Mesenchymal stem cell (in vitro differentiated cells and primary cell): ENCODE measurements at regions not wholly inside any gene's neighbourhood (a gene's known extent, or its start where the extent isn't known, plus 50 kb on each side); places are given as distances from the start of the nearest gene placed in this dataset.

ENCODE experiments used
- DNase-seq: peaks from one replicate; pipeline ENCODE4 v3.0.0-alpha.2; 2013
- H2AFZ ChIP-seq: one replicate; pipeline ENCODE4 v1.6.1; 2013; ENCODE audit warnings: low read depth, mild to moderate bottlenecking, control low read depth, inconsistent platforms, low read length, moderate library complexity
- H2AK5ac ChIP-seq: 2 replicates; pipeline ENCODE4 v1.6.1; 2013; ENCODE audit warnings: low read length, moderate library complexity, mild to moderate bottlenecking, inconsistent platforms; ENCODE audit not compliant: severe bottlenecking
- H2BK120ac ChIP-seq: one replicate; pipeline ENCODE4 v1.6.1; 2013; ENCODE audit warnings: low read depth, mild to moderate bottlenecking, inconsistent platforms, low read length, moderate library complexity
- H2BK12ac ChIP-seq, 2 experiments: one replicate each; pipeline ENCODE4 v1.6.1; 2013; ENCODE audit warnings: inconsistent platforms in 2 of 2, low read length in 2 of 2, mild to moderate bottlenecking in 2 of 2, moderate library complexity in 2 of 2, control low read depth in 1 of 2
- H2BK15ac ChIP-seq: one replicate; pipeline ENCODE4 v1.6.1; 2013; ENCODE audit warnings: mild to moderate bottlenecking, low read depth, inconsistent platforms; ENCODE audit not compliant: poor library complexity, severe bottlenecking
- H2BK5ac ChIP-seq: 2 replicates; pipeline ENCODE4 v1.6.1; 2013; ENCODE audit warnings: low read depth, mild to moderate bottlenecking, low read length, control low read depth, inconsistent platforms; ENCODE audit not compliant: poor library complexity, severe bottlenecking
- H3K14ac ChIP-seq, 2 experiments: one replicate each; pipeline ENCODE4 v1.6.1; 2013; ENCODE audit warnings: inconsistent platforms in 2 of 2, low read length in 2 of 2, control low read depth in 1 of 2, mild to moderate bottlenecking in 1 of 2, moderate library complexity in 1 of 2
- H3K18ac ChIP-seq, 2 experiments: one replicate each; pipeline ENCODE4 v1.6.1; 2013; ENCODE audit warnings: inconsistent platforms in 2 of 2, low read length in 2 of 2, control low read depth in 1 of 2, low read depth in 1 of 2, mild to moderate bottlenecking in 1 of 2
- H3K23ac ChIP-seq, 2 experiments: one replicate each; pipeline ENCODE4 v1.6.1; 2013; ENCODE audit warnings: inconsistent platforms in 2 of 2, low read length in 2 of 2, mild to moderate bottlenecking in 2 of 2, moderate library complexity in 2 of 2, control low read depth in 1 of 2
- H3K27ac ChIP-seq: 2 replicates; pipeline ENCODE4 v1.5.1; 2013; ENCODE audit warnings: mild to moderate bottlenecking, moderate library complexity, low read length, control low read depth, inconsistent platforms; ENCODE audit not compliant: poor library complexity, severe bottlenecking
- H3K27me3 ChIP-seq, 2 experiments: 2 replicates each; pipeline versions ENCODE4 v1.6.1 to v1.7.0; 2013; ENCODE audit warnings: low read length in 2 of 2, mild to moderate bottlenecking in 2 of 2, moderate library complexity in 2 of 2, control low read depth in 1 of 2, inconsistent platforms in 1 of 2; ENCODE audit not compliant: control insufficient read depth in 1 of 2, insufficient read depth in 1 of 2
- H3K36me3 ChIP-seq, 2 experiments: 2 replicates each; pipeline versions ENCODE4 v1.6.1 to v1.7.0; 2013; ENCODE audit warnings: low read length in 2 of 2, control low read depth in 1 of 2, inconsistent platforms in 1 of 2, low read depth in 1 of 2, mild to moderate bottlenecking in 1 of 2; ENCODE audit not compliant: insufficient read depth in 2 of 2, control insufficient read depth in 1 of 2
- H3K4ac ChIP-seq, 2 experiments: one replicate each; pipeline ENCODE4 v1.6.1; 2013; ENCODE audit warnings: inconsistent platforms in 2 of 2, low read length in 2 of 2, mild to moderate bottlenecking in 2 of 2, moderate library complexity in 2 of 2, control low read depth in 1 of 2, low read depth in 1 of 2
- H3K4me1 ChIP-seq: 2 replicates; pipeline ENCODE4 v1.6.1; 2013; ENCODE audit warnings: low read depth, low read length, control low read depth; ENCODE audit not compliant: control insufficient read depth, insufficient read depth
- H3K4me2 ChIP-seq: 2 replicates; pipeline ENCODE4 v1.6.1; 2013; ENCODE audit warnings: low read length, mild to moderate bottlenecking, inconsistent platforms; ENCODE audit not compliant: poor library complexity, severe bottlenecking
- H3K4me3 ChIP-seq, 2 experiments: 2 replicates each; pipeline versions ENCODE4 v1.5.1 to v1.7.0; 2013; ENCODE audit warnings: low read length in 2 of 2, mild to moderate bottlenecking in 2 of 2, control low read depth in 1 of 2, low read depth in 1 of 2; ENCODE audit not compliant: insufficient read depth in 1 of 2
- H3K79me1 ChIP-seq: replicated peaks from 2 replicates; pipeline ENCODE4 v1.6.1; 2013; ENCODE audit warnings: mild to moderate bottlenecking, control low read depth, low read length, inconsistent platforms; ENCODE audit not compliant: poor library complexity, severe bottlenecking
- H3K9ac ChIP-seq: 2 replicates; pipeline ENCODE4 v1.7.0; 2013; ENCODE audit warnings: mild to moderate bottlenecking, low read length, moderate library complexity
- H3K9me3 ChIP-seq: 2 replicates; pipeline ENCODE4 v1.7.0; 2013; ENCODE audit warnings: mild to moderate bottlenecking, low read length; ENCODE audit not compliant: control insufficient read depth
- H4K8ac ChIP-seq: one replicate; pipeline ENCODE4 v1.6.1; 2013; ENCODE audit warnings: inconsistent platforms, mild to moderate bottlenecking, low read length, moderate library complexity
- H4K91ac ChIP-seq: one replicate; pipeline ENCODE4 v1.6.1; 2013; ENCODE audit warnings: mild to moderate bottlenecking, low read length, inconsistent platforms
- WGBS: methylation state at CpG from one replicate; pipeline ENCODE4 v1.1.7; 2013; ENCODE audit warnings: mixed read lengths; 5-methylcytosine and 5-hydroxymethylcytosine counted together

- no peak for DNase-seq
- H3K27ac ChIP-seq, result no peak overlapping the region
These were observed 50.5 kb upstream of the CD99 start for GRCh38 chrX:2640436-2641150.

GRCh38 chrX:2638279-2638678, 52.8 kb upstream of the CD99 start:
- H3K79me1 ChIP-seq, result no peaks in the 10 kb centered on the region
- H2AFZ ChIP-seq, result no peak overlapping the region
- no peak overlapping the region for H4K8ac ChIP-seq
- 92% methylated on average over 7 of the region's 7 CpGs for WGBS
- DNase-seq, result no peak
- H3K4me1 ChIP-seq, result no peaks in the 10 kb centered on the region
- H3K9me3 ChIP-seq, result no peaks in the 10 kb centered on the region
- no peak overlapping the region for H3K23ac ChIP-seq
- H3K4me2 ChIP-seq, result no peak overlapping the region
- no peak overlapping the region for H2AK5ac ChIP-seq
- no peaks in the 10 kb centered on the region for H3K27me3 ChIP-seq
- H2BK12ac ChIP-seq, result no peak overlapping the region
- no peak overlapping the region for H3K27ac ChIP-seq
- H3K18ac ChIP-seq, result no peak overlapping the region
- no peak overlapping the region for H3K9ac ChIP-seq
- peaks cover 0 to 15% of the 10 kb centered on the region in 2 experiments for H3K36me3 ChIP-seq
- H2BK15ac ChIP-seq, result no peak overlapping the region
- no peak overlapping the region for H3K4ac ChIP-seq
- no peak overlapping the region for H2BK5ac ChIP-seq
- H4K91ac ChIP-seq, result no peak overlapping the region
- no peak overlapping the region for H3K4me3 ChIP-seq
- H2BK120ac ChIP-seq, result no peak overlapping the region
- H3K14ac ChIP-seq, result no peak overlapping the region

More at GRCh38 chrX:2640436-2641150, 50.5 kb upstream of the CD99 start:
- no peak overlapping the region for H3K14ac ChIP-seq
- H3K4ac ChIP-seq, result no peak overlapping the region
- H2BK12ac ChIP-seq, result no peak overlapping the region
- H2AFZ ChIP-seq, result no peak overlapping the region
- no peaks in the 10 kb centered on the region for H3K79me1 ChIP-seq
- H3K9ac ChIP-seq, result no peak overlapping the region
- H2AK5ac ChIP-seq, result no peak overlapping the region
- no peak overlapping the region for H4K91ac ChIP-seq
- no peak overlapping the region for H3K4me3 ChIP-seq
- H3K4me1 ChIP-seq, result no peaks in the 10 kb centered on the region
- H3K9me3 ChIP-seq, result no peaks in the 10 kb centered on the region
- no peak overlapping the region for H2BK15ac ChIP-seq
- H3K23ac ChIP-seq, result no peak overlapping the region
- H3K18ac ChIP-seq, result no peak overlapping the region
- peaks cover 3 to 15% of the 10 kb centered on the region in 2 experiments for H3K36me3 ChIP-seq
- H3K4me2 ChIP-seq, result no peak overlapping the region
- H3K27me3 ChIP-seq, result no peaks in the 10 kb centered on the region
- H2BK120ac ChIP-seq, result no peak overlapping the region
- H2BK5ac ChIP-seq, result no peak overlapping the region
- no peak overlapping the region for H4K8ac ChIP-seq
- 95% methylated on average over 17 of the region's 19 CpGs for WGBS

GRCh38 chrX:2635342-2635741, 55.8 kb upstream of the CD99 start:
- Histone ChIP-seq H3K9me3 (peaks cover 8% of the 10 kb centered on the region), H2BK120ac (no peak overlapping the region)

GRCh38 chrX:2632533-2633504, 58.3 kb upstream of the CD99 start:
- no peaks in the 10 kb centered on the region for H3K4me1 ChIP-seq

More at GRCh38 chrX:2635342-2635741, 55.8 kb upstream of the CD99 start:
- H2AFZ ChIP-seq, result no peak overlapping the region
- H3K36me3 ChIP-seq, result peaks cover 0 to 15% of the 10 kb centered on the region in 2 experiments
- no peak overlapping the region for H2AK5ac ChIP-seq
- no peak overlapping the region for H3K14ac ChIP-seq
- no peaks in the 10 kb centered on the region for H3K4me1 ChIP-seq
- no peaks in the 10 kb centered on the region for H3K79me1 ChIP-seq
- no peak overlapping the region for H3K18ac ChIP-seq
- no peak overlapping the region for H2BK12ac ChIP-seq
- H4K8ac ChIP-seq, result no peak overlapping the region
- no peak overlapping the region for H2BK15ac ChIP-seq
- H3K4me3 ChIP-seq, result no peak overlapping the region
- DNase-seq, result no peak
- no CpG with 5 or more reads among the region's 3 CpGs for WGBS
- no peak overlapping the region for H4K91ac ChIP-seq
- no peak overlapping the region for H3K23ac ChIP-seq
- no peaks in the 10 kb centered on the region for H3K27me3 ChIP-seq
- peak overlapping the region; percentile 66 for H3K9ac ChIP-seq
- no peak overlapping the region for H2BK5ac ChIP-seq
- no peak overlapping the region for H3K4ac ChIP-seq
- H3K27ac ChIP-seq, result no peak overlapping the region
- H3K4me2 ChIP-seq, result no peak overlapping the region

More at GRCh38 chrX:2632533-2633504, 58.3 kb upstream of the CD99 start:
- Histone ChIP-seq H3K27ac (no peak overlapping the region), H2AK5ac (no peak overlapping the region), H3K79me1 (no peaks in the 10 kb centered on the region), H2BK12ac (no peak overlapping the region), H2BK5ac (no peak overlapping the region), H3K9ac (no peak overlapping the region), H3K23ac (no peak overlapping the region), H2AFZ (no peak overlapping the region), H3K4me3 (no peak overlapping the region), H3K9me3 (peaks cover 25% of the 10 kb centered on the region), H3K4me2 (no peak overlapping the region), H3K36me3 (peaks cover 3 to 22% of the 10 kb centered on the region in 2 experiments), H2BK15ac (no peak overlapping the region), H4K91ac (no peak overlapping the region), H3K18ac (no peak overlapping the region), H4K8ac (no peak overlapping the region), H2BK120ac (no peak overlapping the region), H3K14ac (no peak overlapping the region), H3K27me3 (no peaks in the 10 kb centered on the region), H3K4ac (no peak overlapping the region)
- WGBS, result 96% methylated on average over 4 of the region's 9 CpGs
- DNase-seq, result no peak
